GM12878 (cell line): ENCODE measurements at regions not wholly inside any gene's neighbourhood (a gene's known extent, or its start where the extent isn't known, plus 50 kb on each side); places are given as distances from the start of the nearest gene placed in this dataset.

ENCODE experiments used
- ATAC-seq: fragments of 200-7000 bp; cut with Tn5 transposase; 3 replicates; pipeline ENCODE4 v1.9.1; 2020; ENCODE audit warnings: mild to moderate bottlenecking, moderate library complexity
- BruUV-seq: library from RNA; stranded (reverse); fragments of 400-500 nt; replicated peaks from 2 replicates; lab custom pipeline; 2021; lab: Mats Ljungman, UMichigan
- CTCF ChIA-PET: fragments of 300-600 bp; sonication (Branson Sonifier 250); formaldehyde crosslinking; extraction: SDS; loops from one replicate; lab custom pipeline; 2021; ENCODE audit warnings: inconsistent platforms; lab: Yijun Ruan, JAX
- POLR2A ChIA-PET: fragments of 350-600 bp; formaldehyde crosslinking; extraction: SDS; loops from one replicate; lab custom pipeline; 2021; ENCODE audit warnings: inconsistent platforms; lab: Charles Lee
- RAD21 ChIA-PET: fragments of 300-600 bp; sonication (Branson Sonifier 250); formaldehyde crosslinking; loops from one replicate; lab custom pipeline; 2023; ENCODE audit warnings: antibody characterized with exemption; ENCODE audit not compliant: unreplicated experiment; lab: Charles Lee
- SMC1A ChIA-PET: fragments of 300-600 bp; sonication (Branson Sonifier 250); formaldehyde crosslinking; loops from one replicate; lab custom pipeline; 2023; ENCODE audit not compliant: unreplicated experiment, uncharacterized antibody; lab: Charles Lee
- DNase-seq: peaks from one replicate; pipeline ENCODE4 v3.0.0-alpha.2; 2011; ENCODE audit warnings: low read depth, low spot score
- FAIRE-seq: peaks from 3 replicates; lab custom pipeline; 2011; peaks lifted over from hg19 to GRCh38; lab: Jason Lieb, UNC
- H2AFZ ChIP-seq: 2 replicates; pipeline ENCODE4 v1.6.0; 2011; ENCODE audit warnings: low read depth, low read length, control low read depth; ENCODE audit not compliant: control insufficient read depth
- H3K27ac ChIP-seq: 2 replicates; pipeline ENCODE4 v1.5.1; 2011; ENCODE audit warnings: control low read depth; ENCODE audit not compliant: control insufficient read depth, insufficient read depth
- H3K27me3 ChIP-seq, 2 experiments: replicated peaks in 1 of 2; 2 replicates each; pipeline versions ENCODE4 v1.6.0 to v1.6.1; 2011; ENCODE audit warnings: low read length in 1 of 2; ENCODE audit not compliant: control insufficient read depth in 2 of 2, insufficient read depth in 2 of 2
- H3K36me3 ChIP-seq, 2 experiments: 2 replicates each; pipeline ENCODE4 v1.5.1; 2011; ENCODE audit warnings: low read length in 1 of 2; ENCODE audit not compliant: control insufficient read depth in 2 of 2, insufficient read depth in 2 of 2
- H3K4me1 ChIP-seq: 2 replicates; pipeline ENCODE4 v1.6.1; 2011; ENCODE audit warnings: mild to moderate bottlenecking, low read length, moderate library complexity, mixed read lengths; ENCODE audit not compliant: control insufficient read depth, insufficient read depth
- H3K4me2 ChIP-seq: 2 replicates; pipeline ENCODE4 v1.6.0; 2011; ENCODE audit warnings: control low read depth; ENCODE audit not compliant: control insufficient read depth, insufficient read depth
- H3K4me3 ChIP-seq: fragments of 200-600 bp; sonication (generic); 2 replicates; pipeline ENCODE4 v1.5.1; 2016
- H3K79me2 ChIP-seq: 2 replicates; pipeline ENCODE4 v1.6.0; 2011; ENCODE audit warnings: low read length; ENCODE audit not compliant: control insufficient read depth, insufficient read depth
- H3K9ac ChIP-seq: 2 replicates; pipeline ENCODE4 v1.8.0; 2011; ENCODE audit warnings: low read length, control low read depth, mixed read lengths; ENCODE audit not compliant: control insufficient read depth, insufficient read depth
- H3K9me3 ChIP-seq: replicated peaks from 3 replicates; pipeline ENCODE4 v1.5.1; 2011; ENCODE audit warnings: mild to moderate bottlenecking, low read length; ENCODE audit not compliant: control insufficient read depth, insufficient read depth
- H4K20me1 ChIP-seq: 2 replicates; pipeline ENCODE4 v1.6.0; 2011; ENCODE audit not compliant: control insufficient read depth, insufficient read depth
- BCLAF1 ChIP-seq: fragments of 450-650 bp; IDR thresholded peaks from 2 replicates; pipeline ENCODE4 v1.6.1; 2017; ENCODE audit warnings: antibody characterized with exemption, mild to moderate bottlenecking, moderate library complexity
- IRF4 ChIP-seq: IDR thresholded peaks from 2 replicates; pipeline ENCODE4 v1.6.1; 2011; ENCODE audit warnings: low read depth, low read length
- IRF5 ChIP-seq: fragments of 450-650 bp; IDR thresholded peaks from 2 replicates; pipeline ENCODE4 v1.6.1; 2017; ENCODE audit warnings: borderline replicate concordance
- MAX ChIP-seq: IDR thresholded peaks from 2 replicates; pipeline ENCODE4 v1.6.1; 2012; ENCODE audit warnings: low read depth, low read length, improper control_type of control experiment
- NR2C2 ChIP-seq: IDR thresholded peaks from 2 replicates; pipeline ENCODE4 v1.6.1; 2011; ENCODE audit warnings: borderline replicate concordance, low read depth; ENCODE audit not compliant: control insufficient read depth, insufficient read length
- SMAD1 ChIP-seq: fragments of 450-650 bp; IDR thresholded peaks from 2 replicates; pipeline ENCODE4 v1.6.1; 2018; ENCODE audit warnings: mild to moderate bottlenecking, low read depth; ENCODE audit not compliant: partially characterized antibody
- SMC3 ChIP-seq: IDR thresholded peaks from 2 replicates; pipeline ENCODE4 v1.6.1; 2011; ENCODE audit warnings: low read length, improper control_type of control experiment, borderline replicate concordance
- SREBF1 ChIP-seq: IDR thresholded peaks from 2 replicates; pipeline ENCODE4 v1.6.1; 2012; ENCODE audit warnings: mild to moderate bottlenecking, low read length
- STAT1 ChIP-seq: fragments of 450-650 bp; conservative IDR thresholded peaks from 2 replicates; pipeline ENCODE4 v1.6.1; 2014; ENCODE audit warnings: antibody characterized with exemption, mild to moderate bottlenecking
- STAT3 ChIP-seq: IDR thresholded peaks from 2 replicates; pipeline ENCODE4 v1.6.1; 2011; ENCODE audit warnings: low read depth, low read length, improper control_type of control experiment
- TCF12 ChIP-seq: IDR thresholded peaks from 2 replicates; pipeline ENCODE4 v1.6.1; 2011; ENCODE audit warnings: low read depth, mild to moderate bottlenecking, low read length
- ZBTB4 ChIP-seq: fragments of 450-650 bp; formaldehyde crosslinking; IDR thresholded peaks from 2 replicates; pipeline ENCODE4 v1.4.0; 2022; ENCODE audit warnings: mild to moderate bottlenecking, moderate library complexity
- ZNF687 ChIP-seq: fragments of 450-650 bp; IDR thresholded peaks from 2 replicates; pipeline ENCODE4 v1.6.1; 2017; ENCODE audit warnings: mild to moderate bottlenecking, moderate library complexity
- WGBS: methylation state at CpG from one replicate; pipeline ENCODE4 v1.1.6; 2016; ENCODE audit warnings: low lambda C conversion rate; ENCODE audit not compliant: insufficient replicate concordance, insufficient coverage; ENCODE audit errors: missing lambda C conversion rate; 5-methylcytosine and 5-hydroxymethylcytosine counted together
- in situ Hi-C: fragments of 300-500 bp; cut with MboI; formaldehyde crosslinking; loops from 9 replicates; pipeline ENCODE4 v1.14.3; 2018; ENCODE audit warnings: mixed read lengths
- intact Hi-C: fragments of 100-400 bp; cut with micrococcal nuclease; formaldehyde crosslinking; loops from one replicate; pipeline ENCODE4 v1.14.2; 2022; ENCODE audit not compliant: unreplicated experiment

- H4K20me1 ChIP-seq, result no peaks in the 10 kb centered on the region
- ChIA-PET RAD21 (no interaction called here), POLR2A (no interaction called here), SMC1A (no interaction called here), CTCF (no interaction called here)
- ATAC-seq (no peak), FAIRE-seq (no peak), DNase-seq (no peak)
- H3K9me3 ChIP-seq, result no peaks in the 10 kb centered on the region
- no peaks in the 10 kb centered on the region for H3K4me1 ChIP-seq
- H3K4me3 ChIP-seq, result no peak overlapping the region
- BruUV-seq, result no TSS peak
- H3K4me2 ChIP-seq, result no peak overlapping the region
- no peaks in the 10 kb centered on the region for H3K79me2 ChIP-seq
- H3K27me3 ChIP-seq, result peaks cover 0 to 3% of the 10 kb centered on the region in 2 experiments; a peak in 1 of 4 replicates
- H3K36me3 ChIP-seq, result no peaks in the 10 kb centered on the region
- in situ Hi-C loops, result no loop called here
- 64% methylated on average over 12 of the region's 12 CpGs for WGBS
- no peak overlapping the region for H3K9ac ChIP-seq
- intact Hi-C loops, result no loop called here
- no peak overlapping the region for H2AFZ ChIP-seq
- H3K27ac ChIP-seq, result no peak overlapping the region
- no peak for TF ChIP-seq SREBF1
- no peak for TF ChIP-seq SMC3
- TF ChIP-seq BCLAF1, result no peak
- no peak for TF ChIP-seq IRF4
- no peak for TF ChIP-seq ZNF687
- no peak for TF ChIP-seq ZBTB4 (CRISPR knock-in tag)
- TF ChIP-seq STAT3, result no peak
- no peak for TF ChIP-seq STAT1
- no peak for TF ChIP-seq IRF5
- no peak for TF ChIP-seq TCF12
- TF ChIP-seq MAX, result no peak
- TF ChIP-seq NR2C2, result no peak
- TF ChIP-seq SMAD1, result no peak
Measured at GRCh38 chr15:57769266-57769665, 62.8 kb downstream of the POLR2M start.
